GM12878 (cell line): ENCODE measurements at regions not wholly inside any gene's neighbourhood (a gene's known extent, or its start where the extent isn't known, plus 50 kb on each side); places are given as distances from the start of the nearest gene placed in this dataset.

ENCODE experiments used
- ATAC-seq: fragments of 200-7000 bp; cut with Tn5 transposase; 3 replicates; pipeline ENCODE4 v1.9.1; 2020; ENCODE audit warnings: mild to moderate bottlenecking, moderate library complexity
- BruUV-seq: library from RNA; stranded (reverse); fragments of 400-500 nt; replicated peaks from 2 replicates; lab custom pipeline; 2021; lab: Mats Ljungman, UMichigan
- CTCF ChIA-PET: fragments of 300-600 bp; sonication (Branson Sonifier 250); formaldehyde crosslinking; extraction: SDS; loops from one replicate; lab custom pipeline; 2021; ENCODE audit warnings: inconsistent platforms; lab: Yijun Ruan, JAX
- POLR2A ChIA-PET: fragments of 350-600 bp; formaldehyde crosslinking; extraction: SDS; loops from one replicate; lab custom pipeline; 2021; ENCODE audit warnings: inconsistent platforms; lab: Charles Lee
- RAD21 ChIA-PET: fragments of 300-600 bp; sonication (Branson Sonifier 250); formaldehyde crosslinking; loops from one replicate; lab custom pipeline; 2023; ENCODE audit warnings: antibody characterized with exemption; ENCODE audit not compliant: unreplicated experiment; lab: Charles Lee
- SMC1A ChIA-PET: fragments of 300-600 bp; sonication (Branson Sonifier 250); formaldehyde crosslinking; loops from one replicate; lab custom pipeline; 2023; ENCODE audit not compliant: unreplicated experiment, uncharacterized antibody; lab: Charles Lee
- DNase-seq: peaks from one replicate; pipeline ENCODE4 v3.0.0-alpha.2; 2011; ENCODE audit warnings: low read depth, low spot score
- FAIRE-seq: peaks from 3 replicates; lab custom pipeline; 2011; peaks lifted over from hg19 to GRCh38; lab: Jason Lieb, UNC
- H2AFZ ChIP-seq: 2 replicates; pipeline ENCODE4 v1.6.0; 2011; ENCODE audit warnings: low read depth, low read length, control low read depth; ENCODE audit not compliant: control insufficient read depth
- H3K27ac ChIP-seq: 2 replicates; pipeline ENCODE4 v1.5.1; 2011; ENCODE audit warnings: control low read depth; ENCODE audit not compliant: control insufficient read depth, insufficient read depth
- H3K27me3 ChIP-seq, 2 experiments: replicated peaks in 1 of 2; 2 replicates each; pipeline versions ENCODE4 v1.6.0 to v1.6.1; 2011; ENCODE audit warnings: low read length in 1 of 2; ENCODE audit not compliant: control insufficient read depth in 2 of 2, insufficient read depth in 2 of 2
- H3K36me3 ChIP-seq, 2 experiments: 2 replicates each; pipeline ENCODE4 v1.5.1; 2011; ENCODE audit warnings: low read length in 1 of 2; ENCODE audit not compliant: control insufficient read depth in 2 of 2, insufficient read depth in 2 of 2
- H3K4me1 ChIP-seq: 2 replicates; pipeline ENCODE4 v1.6.1; 2011; ENCODE audit warnings: mild to moderate bottlenecking, low read length, moderate library complexity, mixed read lengths; ENCODE audit not compliant: control insufficient read depth, insufficient read depth
- H3K4me2 ChIP-seq: 2 replicates; pipeline ENCODE4 v1.6.0; 2011; ENCODE audit warnings: control low read depth; ENCODE audit not compliant: control insufficient read depth, insufficient read depth
- H3K4me3 ChIP-seq: fragments of 200-600 bp; sonication (generic); 2 replicates; pipeline ENCODE4 v1.5.1; 2016
- H3K79me2 ChIP-seq: 2 replicates; pipeline ENCODE4 v1.6.0; 2011; ENCODE audit warnings: low read length; ENCODE audit not compliant: control insufficient read depth, insufficient read depth
- H3K9ac ChIP-seq: 2 replicates; pipeline ENCODE4 v1.8.0; 2011; ENCODE audit warnings: low read length, control low read depth, mixed read lengths; ENCODE audit not compliant: control insufficient read depth, insufficient read depth
- H3K9me3 ChIP-seq: replicated peaks from 3 replicates; pipeline ENCODE4 v1.5.1; 2011; ENCODE audit warnings: mild to moderate bottlenecking, low read length; ENCODE audit not compliant: control insufficient read depth, insufficient read depth
- H4K20me1 ChIP-seq: 2 replicates; pipeline ENCODE4 v1.6.0; 2011; ENCODE audit not compliant: control insufficient read depth, insufficient read depth
- BMI1 ChIP-seq: fragments of 450-650 bp; IDR thresholded peaks from 2 replicates; pipeline ENCODE4 v1.6.1; 2016; ENCODE audit warnings: mild to moderate bottlenecking, moderate library complexity, borderline replicate concordance
- CBFB ChIP-seq: IDR thresholded peaks from 2 replicates; pipeline ENCODE4 v1.6.1; 2016; ENCODE audit warnings: antibody characterized with exemption, low read depth
- E4F1 ChIP-seq: fragments of 450-650 bp; IDR thresholded peaks from 2 replicates; pipeline ENCODE4 v1.6.1; 2018; ENCODE audit warnings: borderline replicate concordance, mild to moderate bottlenecking; ENCODE audit not compliant: partially characterized antibody
- IKZF1 ChIP-seq: fragments of 450-650 bp; conservative IDR thresholded peaks from 2 replicates; pipeline ENCODE4 v1.6.1; 2017; ENCODE audit warnings: antibody characterized with exemption, mild to moderate bottlenecking
- PBX3 ChIP-seq: IDR thresholded peaks from 2 replicates; pipeline ENCODE4 v1.6.1; 2011; ENCODE audit warnings: mild to moderate bottlenecking, low read depth, low read length, moderate library complexity; ENCODE audit not compliant: insufficient replicate concordance
- POLR2AphosphoS5 ChIP-seq: IDR thresholded peaks from 2 replicates; pipeline ENCODE4 v1.6.1; 2011; ENCODE audit warnings: mild to moderate bottlenecking, low read length, inconsistent platforms
- PRDM15 ChIP-seq: fragments of 450-650 bp; formaldehyde crosslinking; IDR thresholded peaks from 2 replicates; pipeline ENCODE4 v1.4.0; 2020; ENCODE audit warnings: mild to moderate bottlenecking, moderate library complexity
- RBBP5 ChIP-seq: fragments of 200-600 bp; sonication (generic); conservative IDR thresholded peaks from 2 replicates; pipeline ENCODE4 v1.6.1; 2016
- STAT3 ChIP-seq: IDR thresholded peaks from 2 replicates; pipeline ENCODE4 v1.6.1; 2011; ENCODE audit warnings: low read depth, low read length, improper control_type of control experiment
- USF1 ChIP-seq: IDR thresholded peaks from 2 replicates; pipeline ENCODE4 v1.6.1; 2011; ENCODE audit warnings: borderline replicate concordance, low read depth, mild to moderate bottlenecking, moderate library complexity, mixed read lengths, low read length; ENCODE audit not compliant: insufficient read depth; ENCODE audit errors: extremely low read length
- ZNF217 ChIP-seq: fragments of 450-650 bp; IDR thresholded peaks from 2 replicates; pipeline ENCODE4 v1.6.1; 2017; ENCODE audit warnings: antibody characterized with exemption, mild to moderate bottlenecking
- WGBS: methylation state at CpG from one replicate; pipeline ENCODE4 v1.1.6; 2016; ENCODE audit warnings: low lambda C conversion rate; ENCODE audit not compliant: insufficient replicate concordance, insufficient coverage; ENCODE audit errors: missing lambda C conversion rate; 5-methylcytosine and 5-hydroxymethylcytosine counted together
- in situ Hi-C: fragments of 300-500 bp; cut with MboI; formaldehyde crosslinking; loops from 9 replicates; pipeline ENCODE4 v1.14.3; 2018; ENCODE audit warnings: mixed read lengths
- intact Hi-C: fragments of 100-400 bp; cut with micrococcal nuclease; formaldehyde crosslinking; loops from one replicate; pipeline ENCODE4 v1.14.2; 2022; ENCODE audit not compliant: unreplicated experiment

- Histone ChIP-seq H3K36me3 (no peaks in the 10 kb centered on the region), H3K4me2 (no peak overlapping the region), H4K20me1 (no peaks in the 10 kb centered on the region), H3K4me3 (no peak overlapping the region), H3K9me3 (no peaks in the 10 kb centered on the region), H3K4me1 (no peaks in the 10 kb centered on the region), H3K27ac (no peak overlapping the region), H3K27me3 (peaks cover 0 to 4% of the 10 kb centered on the region in 2 experiments; a peak in 3 of 4 replicates), H3K79me2 (no peaks in the 10 kb centered on the region), H3K9ac (no peak overlapping the region), H2AFZ (no peak overlapping the region)
- ChIA-PET SMC1A (interaction anchor here (1.0 kb wide), 1 partner anchor 163 kb away, joined by 3 read pairs; no protein-coding TSS in a partner anchor), POLR2A (no interaction called here), RAD21 (no interaction called here), CTCF (interaction anchor here (0.6 to 3.3 kb wide), 3 partner anchors 11 to 664 kb away, joined by 3 to 20 read pairs (median 15); no protein-coding TSS in a partner anchor)
- DNase-seq (no peak), FAIRE-seq (no peak), ATAC-seq (no peak)
- 78% methylated on average over 7 of the region's 7 CpGs for WGBS
- TF ChIP-seq USF1 (no peak), BMI1 (no peak), PBX3 (no peak), ZNF217 (no peak), RBBP5 (no peak), CBFB (no peak), POLR2AphosphoS5 (no peak), IKZF1 (no peak), E4F1 (no peak), PRDM15 (no peak), STAT3 (no peak)
- no TSS peak for BruUV-seq
- in situ Hi-C loops = no loop called here
- intact Hi-C loops = loop anchor here (10.0 kb wide), 2 partner anchors 167 to 1737 kb away; no protein-coding TSS in a partner anchor
Measured at GRCh38 chr9:78437806-78438205, 140.9 kb downstream of the PSAT1 start.
